ENCODE measurements at regions not wholly inside any gene's neighbourhood (a gene's known extent, or its start where the extent isn't known, plus 50 kb on each side); places are given as distances from the start of the nearest gene placed in this dataset.

- Histone ChIP-seq H2AFZ (ENCODE audit: low read length) (no peak overlapping the region), H3K4me2 (ENCODE audit: low read depth, low read length) (no peak overlapping the region), H3K4me1 (ENCODE audit: insufficient read depth, low read length) (peaks cover 13% of the 10 kb centered on the region), H3K36me3 (replicated peaks in 1 of 2; ENCODE audit: control insufficient read depth in 1 of 2, insufficient read depth in 2 of 2, low read length in 2 of 2) (peaks cover 5 to 12% of the 10 kb centered on the region in 2 experiments; a peak in 3 of 5 replicates), H3K4me3 (replicated peaks in 1 of 3; ENCODE audit: insufficient read depth in 1 of 3, low read depth in 2 of 3, low read length in 3 of 3) (no peak overlapping the region), H3K79me2 (ENCODE audit: insufficient read depth, low read length) (no peaks in the 10 kb centered on the region), H3K27ac (ENCODE audit: extremely low read length, insufficient read depth, low read length) (no peak overlapping the region), H3K27me3 (ENCODE audit: control insufficient read depth in 1 of 2, insufficient read depth in 2 of 2, low read length in 2 of 2) (no peaks in the 10 kb centered on the region), H3K9me3 (ENCODE audit: low read length) (peaks cover 8% of the 10 kb centered on the region), H3K9ac (ENCODE audit: insufficient read depth, low read depth, low read length) (no peak overlapping the region), H4K20me1 (ENCODE audit: insufficient read depth, low read length) (0 out of 2 replicates have a peak, but pooled peaks cover 3% of the 10 kb centered on the region)
- in situ Hi-C loops (cut with HindIII; ENCODE audit: extremely low pct_ligation_motif_present, low pct_unique_long_range_greater_than_20kb) = no loop called here
- BruUV-seq (replicated peaks) = no TSS peak
- POLR2A ChIA-PET = no interaction called here
- no peak for ATAC-seq
- DNase-seq (ENCODE audit: low spot score) = no peak
- intact Hi-C loops (cut with micrococcal nuclease; ENCODE audit: unreplicated experiment) = no loop called here
- FAIRE-seq = no peak
- CTCF ChIA-PET (ENCODE audit: low intra/inter-chr PET ratio, low total read pairs) = no interaction called here
- TF ChIP-seq HNRNPL (IDR thresholded peaks at IDR 0.05; ENCODE audit: low read depth, low read length) (0 out of 2 replicates have a peak, but pooled peaks have one; percentile 59), DMAP1 (CRISPR knock-in tag; IDR thresholded peaks at IDR 0.05) (no peak)
- WGBS (ENCODE audit: low lambda C conversion rate) = 96% methylated on average over 22 of the region's 23 CpGs
These were observed 90.4 kb downstream of the PTPRS start for GRCh38 chr19:5250127-5250659.

- TF ChIP-seq ZSCAN30 (CRISPR knock-in tag; IDR thresholded peaks at IDR 0.05) (peak; percentile 100), ZC3H4 (CRISPR knock-in tag; IDR thresholded peaks at IDR 0.05; ENCODE audit: borderline replicate concordance) (no peak), PAWR (CRISPR knock-in tag; IDR thresholded peaks at IDR 0.05; ENCODE audit: borderline replicate concordance) (no peak)
- DNase-seq (ENCODE audit: low spot score) (no peak), ATAC-seq (no peak), FAIRE-seq (no peak)
- H3K4me1 ChIP-seq (ENCODE audit: insufficient read depth, low read length) = peaks cover 13% of the 10 kb centered on the region
- H3K27ac ChIP-seq (ENCODE audit: extremely low read length, insufficient read depth, low read length) = no peak overlapping the region
- peaks cover 1% of the 10 kb centered on the region; the same call in 1 of the 2 replicates for H3K9me3 ChIP-seq (ENCODE audit: low read length)
- H3K4me2 ChIP-seq (ENCODE audit: low read depth, low read length) = no peak overlapping the region
- 100% methylated on average over 3 of the region's 3 CpGs for WGBS (ENCODE audit: low lambda C conversion rate)
- in situ Hi-C loops (cut with HindIII; ENCODE audit: extremely low pct_ligation_motif_present, low pct_unique_long_range_greater_than_20kb) (no loop called here), intact Hi-C loops (cut with micrococcal nuclease; ENCODE audit: unreplicated experiment) (no loop called here)
- H3K27me3 ChIP-seq (ENCODE audit: control insufficient read depth in 1 of 2, insufficient read depth in 2 of 2, low read length in 2 of 2) = no peaks in the 10 kb centered on the region
- ChIA-PET CTCF (ENCODE audit: low intra/inter-chr PET ratio, low total read pairs) (no interaction called here), POLR2A (no interaction called here)
- H3K79me2 ChIP-seq (ENCODE audit: insufficient read depth, low read length) = no peaks in the 10 kb centered on the region
- no peak overlapping the region for H3K4me3 ChIP-seq (replicated peaks in 1 of 3; ENCODE audit: insufficient read depth in 1 of 3, low read depth in 2 of 3, low read length in 3 of 3)
- BruUV-seq (replicated peaks) = no TSS peak
- H4K20me1 ChIP-seq (ENCODE audit: insufficient read depth, low read length) = 0 out of 2 replicates have a peak, but pooled peaks cover 3% of the 10 kb centered on the region
- H3K9ac ChIP-seq (ENCODE audit: insufficient read depth, low read depth, low read length) = no peak overlapping the region
- H3K36me3 ChIP-seq (replicated peaks in 1 of 2; ENCODE audit: control insufficient read depth in 1 of 2, insufficient read depth in 2 of 2, low read length in 2 of 2) = peaks cover 2 to 8% of the 10 kb centered on the region in 2 experiments; a peak in 3 of 5 replicates
- no peak overlapping the region for H2AFZ ChIP-seq (ENCODE audit: low read length)
These were observed 91.1 kb downstream of the PTPRS start for GRCh38 chr19:5249526-5249925.

Measured in HepG2 (cell line).